HG03342 (cell line): ENCODE measurements at regions not wholly inside any gene's neighbourhood (a gene's known extent, or its start where the extent isn't known, plus 50 kb on each side); places are given as distances from the start of the nearest gene placed in this dataset.

Experiments
- ATAC-seq: cut with Tn5 transposase; IDR thresholded peaks from one replicate; pipeline ENCODE4 v1.9.1; 2021; ENCODE audit warnings: mild to moderate bottlenecking, moderate library complexity; ENCODE audit not compliant: unreplicated experiment

DNA sequence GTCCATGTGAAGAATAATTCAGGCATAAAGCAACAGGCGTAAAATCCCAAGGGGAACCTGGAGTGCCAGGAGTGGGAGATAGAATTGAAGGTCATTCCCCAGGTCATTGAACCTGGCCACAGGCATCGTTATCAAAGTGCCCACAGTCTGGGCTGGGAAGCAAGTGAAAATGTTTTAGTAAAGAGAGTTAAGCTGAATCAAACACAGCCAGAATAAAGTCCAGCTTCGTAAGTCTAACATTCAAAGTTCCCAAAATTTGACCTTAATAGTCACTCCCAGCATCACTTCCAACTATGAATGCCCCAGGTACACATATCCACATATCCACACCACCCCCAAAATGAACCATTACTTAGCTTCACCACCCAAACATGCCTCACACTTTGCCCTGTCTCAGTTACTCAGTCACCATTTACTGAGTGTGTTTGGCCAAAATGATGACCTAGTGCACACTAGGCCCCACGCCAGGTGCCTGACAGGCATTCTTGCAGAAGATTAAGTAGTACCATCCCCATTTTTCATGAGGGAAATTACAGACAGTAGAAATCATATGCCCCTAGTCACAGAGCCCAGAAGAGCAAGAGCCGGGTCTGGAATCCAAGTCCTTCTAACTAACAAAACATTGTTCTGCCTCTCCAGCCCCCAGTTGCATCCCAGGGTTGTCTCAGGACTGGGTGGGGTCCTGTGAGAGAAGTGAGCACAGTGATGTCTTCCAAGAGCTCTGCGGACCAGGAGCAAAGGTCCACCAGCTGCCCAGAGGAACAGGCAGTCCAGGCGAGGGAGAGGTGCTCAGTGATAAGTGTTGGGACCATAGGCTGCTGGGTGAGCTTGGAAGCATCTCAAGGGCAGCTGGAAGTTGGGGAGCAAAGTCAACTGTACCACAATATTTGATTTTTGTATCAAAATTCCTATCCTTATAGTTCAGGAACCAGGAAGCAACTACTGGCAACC is 65.2 kb upstream of the MYCN start:
- ATAC-seq: no peak

DNA sequence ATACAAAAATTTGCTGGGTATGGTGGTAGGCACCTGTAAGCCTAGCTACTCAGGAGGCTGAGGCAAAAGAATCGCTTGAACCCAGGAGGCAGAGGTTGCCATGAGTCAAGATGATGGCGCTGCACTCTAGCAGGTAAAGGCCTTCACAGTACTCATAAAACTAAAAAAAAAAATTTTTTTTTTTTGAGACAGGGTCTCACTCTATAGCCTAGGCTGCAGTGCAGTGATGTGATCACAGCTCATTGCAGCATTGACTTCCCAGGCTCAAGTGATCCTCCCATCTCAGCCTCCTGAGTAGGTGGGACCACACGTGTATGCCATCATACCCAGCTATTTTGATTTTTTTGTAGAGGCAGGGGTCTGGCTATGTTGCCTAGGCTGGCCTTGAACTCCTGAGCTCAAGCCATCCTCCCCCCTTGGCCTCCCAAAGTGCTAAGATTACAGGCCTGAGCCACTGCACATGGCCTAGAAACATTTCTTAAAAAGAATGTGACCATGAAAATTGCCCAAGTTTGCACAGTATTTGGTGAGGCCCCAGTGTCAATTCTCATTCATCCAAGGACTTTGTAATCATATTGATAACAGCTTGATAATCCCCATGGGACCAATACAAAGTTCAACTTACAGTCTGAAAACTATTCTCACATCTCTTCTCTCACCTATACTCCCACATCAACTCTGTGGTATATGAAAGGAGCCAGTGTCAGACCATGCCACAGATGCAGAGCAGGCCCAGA is 64.2 kb upstream of the MYCN start:
- no peak for ATAC-seq

DNA sequence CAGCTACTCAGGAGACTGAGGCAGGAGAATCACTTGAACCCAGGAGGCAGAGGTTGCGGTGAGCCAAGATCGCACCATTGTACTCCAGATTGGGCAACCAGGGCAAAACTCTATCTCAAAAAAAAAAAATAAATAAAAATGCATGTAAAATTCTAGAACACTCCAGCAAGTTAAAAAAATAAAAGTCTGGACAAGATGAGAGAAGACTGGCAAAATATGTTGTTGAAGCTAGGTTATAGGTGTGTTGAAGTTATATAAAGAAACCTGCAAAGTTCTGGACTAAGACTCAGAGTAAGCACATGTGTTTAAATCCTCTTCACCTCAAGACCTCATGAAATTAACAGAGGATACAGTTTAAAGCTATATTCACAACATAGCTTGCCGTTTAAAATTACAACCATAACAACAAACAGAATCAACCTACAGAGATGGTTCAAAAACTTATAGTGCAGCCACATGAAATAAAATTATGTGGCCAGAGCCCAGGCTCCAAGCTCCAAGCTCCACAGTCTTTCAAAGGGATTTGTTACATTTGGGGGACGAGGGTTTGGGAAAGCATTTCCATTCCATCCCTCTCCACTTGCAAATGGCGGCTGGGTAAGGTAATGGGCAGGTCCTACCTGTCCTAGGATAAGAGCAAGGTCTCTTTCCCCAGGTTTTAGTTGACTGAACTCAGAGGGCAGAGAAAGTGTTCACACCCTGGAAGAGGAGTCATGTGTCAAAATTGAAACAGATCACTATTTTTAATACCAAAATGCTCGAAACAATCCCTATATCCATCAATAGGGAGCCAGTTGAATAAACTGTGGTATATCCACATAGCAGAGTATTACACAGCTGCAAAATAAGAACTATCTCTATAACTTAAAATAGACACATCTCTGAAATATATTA is 59.9 kb upstream of the MYCN start:
- ATAC-seq: no peak

DNA sequence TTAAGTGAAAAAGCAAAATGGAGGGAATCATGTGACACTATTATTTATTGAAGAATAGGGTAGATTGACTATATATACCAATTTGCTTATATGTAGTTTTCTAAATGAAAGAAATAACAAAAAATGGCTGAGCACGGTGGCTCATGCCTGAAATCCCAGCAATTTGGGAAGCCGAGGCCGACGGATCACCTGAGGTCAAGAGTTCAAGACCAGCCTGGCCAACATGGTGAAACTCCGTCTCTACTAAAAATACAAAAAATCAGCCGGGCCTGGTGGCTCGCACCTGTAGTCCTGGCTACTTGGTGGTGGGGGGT is 59.3 kb upstream of the MYCN start:
- ATAC-seq: no peak

DNA sequence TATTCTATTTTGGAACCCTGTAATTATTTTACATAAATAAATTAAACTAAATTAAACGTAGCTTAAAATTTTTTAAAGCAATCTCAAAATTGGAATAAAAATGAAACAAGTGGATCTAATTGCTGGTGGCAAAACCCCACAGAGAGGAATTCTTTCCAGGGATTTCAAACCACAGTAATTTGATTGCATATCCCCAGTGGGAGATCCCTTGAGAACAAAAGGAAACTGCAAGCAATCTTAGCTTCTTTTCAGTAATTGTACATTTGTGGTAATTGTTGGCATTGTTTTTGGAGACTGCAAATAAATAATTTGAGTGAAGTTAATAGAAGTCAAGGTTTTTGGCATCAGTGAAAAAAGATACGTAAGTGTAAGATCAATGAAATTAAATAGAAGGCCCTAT is 58.7 kb upstream of the MYCN start:
- no peak for ATAC-seq

DNA sequence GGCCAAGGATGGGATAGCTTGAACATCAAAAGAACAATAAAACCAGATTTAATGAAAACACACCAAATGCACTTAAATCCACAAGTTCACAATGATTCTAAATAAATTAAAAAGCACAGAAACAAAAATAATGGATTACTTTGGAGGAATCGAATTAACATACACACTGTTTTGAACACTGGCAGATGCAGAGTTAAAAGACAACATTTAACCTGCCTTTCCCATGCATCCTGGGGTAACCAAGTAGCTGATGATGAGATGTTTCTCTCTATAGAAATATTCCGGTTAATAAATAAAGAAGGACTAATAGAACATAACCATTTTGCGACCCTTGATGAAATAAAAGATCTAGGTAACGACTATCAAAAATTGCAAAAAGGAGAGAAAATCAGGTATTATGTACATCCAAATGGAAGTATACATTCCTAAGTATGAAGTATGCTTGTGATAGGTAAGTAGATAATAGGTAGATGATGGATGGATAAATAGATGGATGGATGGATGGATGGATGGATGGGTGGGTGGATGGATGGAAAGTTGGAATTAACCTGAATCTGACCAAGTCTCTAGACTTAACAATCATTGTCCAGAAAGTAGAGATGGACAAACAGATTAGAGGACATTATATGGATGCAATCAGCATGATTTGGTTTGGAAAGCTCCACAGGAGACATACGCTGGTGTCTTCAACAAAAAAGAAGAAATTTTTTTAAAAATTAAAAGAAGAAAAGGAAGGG is 57.4 kb upstream of the MYCN start:
- no peak for ATAC-seq

DNA sequence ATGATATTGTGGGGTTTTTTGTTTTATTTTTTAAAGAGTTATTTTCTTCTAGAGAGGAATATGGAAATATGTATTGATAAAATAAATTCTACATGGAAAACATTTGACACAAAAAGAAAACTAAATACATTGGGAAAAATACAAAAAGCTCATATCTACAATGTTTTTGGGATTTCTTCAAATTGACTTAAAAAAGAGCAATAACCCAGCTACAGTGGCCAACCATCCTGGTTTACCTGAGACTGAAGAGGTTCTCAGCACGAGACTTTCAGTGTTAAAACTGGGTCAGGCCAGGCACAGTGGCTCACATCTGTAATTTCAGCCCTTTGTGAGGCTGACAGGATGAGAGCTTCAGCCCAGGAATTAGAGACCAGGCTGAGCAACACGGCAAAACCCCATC is 56.7 kb upstream of the MYCN start:
- ATAC-seq: no peak

DNA sequence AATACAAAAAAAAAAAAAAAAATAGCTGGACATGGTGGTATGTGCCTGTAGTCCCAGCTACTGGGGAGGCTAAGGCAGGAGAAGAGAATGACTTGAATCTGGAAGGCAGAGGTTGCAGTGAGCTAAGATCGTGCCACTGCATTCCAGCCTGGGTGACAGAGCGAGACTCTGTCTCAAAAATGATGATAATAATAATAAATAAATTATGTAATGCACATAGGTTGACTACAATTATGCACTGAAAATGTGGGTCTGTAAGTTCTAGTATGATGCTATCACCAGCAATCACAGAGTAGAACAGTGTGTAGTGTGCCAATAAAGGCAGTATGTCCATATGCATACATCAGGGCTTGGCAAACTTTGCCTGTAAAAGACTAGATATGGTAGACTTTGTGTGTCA is 55.6 kb upstream of the MYCN start:
- ATAC-seq: no peak

DNA sequence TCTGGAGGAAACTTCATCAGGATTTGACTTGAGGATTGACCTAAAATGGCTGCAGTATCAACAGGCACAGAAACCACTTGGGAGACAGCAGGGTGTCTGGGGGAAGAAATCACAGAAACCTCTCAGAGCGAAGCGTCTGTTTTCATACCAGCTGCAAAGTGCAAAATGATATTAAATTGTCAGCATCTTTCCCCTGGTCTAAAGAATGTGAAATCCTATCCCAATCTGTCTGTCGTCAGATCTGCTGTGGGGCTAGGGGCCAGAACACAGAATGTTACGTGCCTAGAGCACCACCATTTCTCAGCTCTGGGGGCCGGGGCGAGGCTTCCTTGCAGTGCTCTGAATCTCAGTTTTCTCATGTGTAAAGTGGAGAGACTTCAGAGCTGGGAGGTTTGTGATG is 54.1 kb upstream of the MYCN start:
- no peak for ATAC-seq

DNA sequence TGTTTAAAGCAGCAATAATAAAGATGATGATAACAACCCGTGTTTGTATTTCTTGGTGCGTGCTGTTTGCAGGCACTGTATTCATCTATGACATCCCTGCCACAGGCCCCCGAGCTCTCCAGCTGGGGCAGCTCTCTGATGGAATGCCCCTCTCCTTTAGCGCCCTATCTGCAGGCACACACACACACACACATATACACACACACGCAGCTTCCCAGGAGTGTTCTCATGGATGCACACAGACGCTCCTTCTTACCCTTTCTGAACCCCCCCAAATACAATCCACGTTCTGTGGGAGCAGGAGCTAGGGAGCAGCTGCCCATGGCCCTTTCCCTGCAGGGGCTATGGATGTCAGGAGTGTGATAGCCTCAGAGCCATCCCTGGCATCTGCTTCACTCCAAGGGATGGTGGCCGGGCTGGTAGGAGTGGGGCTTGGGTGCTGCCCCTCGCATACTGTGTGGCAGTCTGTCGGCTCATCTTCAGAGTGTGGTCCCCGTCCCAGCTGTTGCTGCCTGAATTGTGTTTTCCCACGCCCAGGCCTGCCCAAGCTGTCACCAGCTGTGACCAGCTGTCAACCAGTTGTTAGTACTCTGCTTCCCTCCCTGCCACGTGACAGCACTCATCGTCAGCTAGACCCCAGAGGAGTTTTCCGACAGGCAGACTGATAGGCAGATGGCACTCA is 50.8 kb upstream of the MYCN start:
- ATAC-seq: no peak

DNA sequence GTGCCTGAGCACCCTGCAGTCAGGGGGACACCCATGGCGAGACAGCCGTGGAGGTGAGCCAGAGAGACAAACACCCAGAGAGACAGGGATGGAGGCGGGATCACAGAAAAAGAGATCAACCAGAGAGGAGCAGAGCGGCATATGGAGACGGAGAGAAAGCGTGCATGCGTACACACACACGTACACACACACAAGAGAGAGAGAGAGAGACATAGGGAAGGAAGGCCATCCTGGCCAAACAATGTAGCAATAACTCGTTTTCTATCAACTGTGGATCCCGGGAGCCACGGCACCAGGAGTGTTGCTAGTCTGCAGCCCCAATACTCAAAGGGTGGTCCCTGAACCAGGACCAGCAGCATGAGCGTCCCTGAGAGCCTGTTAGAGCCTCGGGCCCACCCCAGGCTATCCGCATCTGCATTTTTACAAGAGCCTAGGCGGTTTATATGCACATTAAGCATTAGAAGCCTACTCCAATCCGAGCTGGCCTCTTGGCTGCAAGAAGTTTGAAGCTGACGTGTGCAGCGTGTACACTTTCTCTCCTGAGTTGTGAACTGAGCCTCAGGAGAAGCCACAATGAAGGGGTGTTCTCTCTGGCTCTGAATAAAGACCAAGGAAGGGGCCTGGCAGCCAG is 50.1 kb upstream of the MYCN start:
- no peak for ATAC-seq
